IMR-90 (cell line): ENCODE measurements at regions not wholly inside any gene's neighbourhood (a gene's known extent, or its start where the extent isn't known, plus 50 kb on each side); places are given as distances from the start of the nearest gene placed in this dataset.

ENCODE experiments used
- ATAC-seq: fragments of 200-7000 bp; cut with Tn5 transposase; 2 replicates; pipeline ENCODE4 v1.9.1; 2020; ENCODE audit warnings: low read depth, mild to moderate bottlenecking, moderate library complexity
- BruUV-seq: library from RNA; stranded (reverse); fragments of 400-500 nt; replicated peaks from 2 replicates; lab custom pipeline; 2021; lab: Mats Ljungman, UMichigan
- CTCF ChIA-PET: fragments of 300-600 bp; formaldehyde crosslinking; extraction: SDS; loops from one replicate; lab custom pipeline; 2021; ENCODE audit warnings: antibody characterized with exemption; lab: Yijun Ruan, JAX
- POLR2A ChIA-PET: fragments of 300-600 bp; sonication (Branson Sonifier 250); formaldehyde crosslinking; loops from one replicate; lab custom pipeline; 2022; ENCODE audit warnings: antibody characterized with exemption; ENCODE audit not compliant: unreplicated experiment; lab: Charles Lee
- DNase-seq: peaks from one replicate; pipeline ENCODE4 v3.0.0; 2013
- H2AFZ ChIP-seq: replicated peaks from 2 replicates; pipeline ENCODE3; 2013; ENCODE audit warnings: low read length, mild to moderate bottlenecking; ENCODE audit not compliant: poor library complexity
- H2AK5ac ChIP-seq: 2 replicates; pipeline ENCODE4 v1.6.1; 2013; ENCODE audit warnings: low read depth, low read length, inconsistent platforms
- H2AK9ac ChIP-seq: replicated peaks from 2 replicates; pipeline ENCODE3; 2013; ENCODE audit warnings: mild to moderate bottlenecking, low read depth, low read length, moderate library complexity; ENCODE audit not compliant: poor library complexity
- H2BK120ac ChIP-seq: 2 replicates; pipeline ENCODE4 v1.6.1; 2013; ENCODE audit warnings: low read depth, low read length, inconsistent platforms
- H2BK15ac ChIP-seq: 3 replicates; pipeline ENCODE4 v1.6.1; 2013; ENCODE audit warnings: low read depth, low read length, inconsistent platforms
- H2BK20ac ChIP-seq: 2 replicates; pipeline ENCODE4 v1.6.1; 2013; ENCODE audit warnings: low read depth, mild to moderate bottlenecking, inconsistent platforms, low read length, moderate library complexity
- H2BK5ac ChIP-seq: 2 replicates; pipeline ENCODE4 v1.6.1; 2013; ENCODE audit warnings: mild to moderate bottlenecking, low read depth, low read length, inconsistent platforms; ENCODE audit not compliant: poor library complexity, severe bottlenecking
- H3K14ac ChIP-seq: replicated peaks from 2 replicates; pipeline ENCODE4 v1.6.1; 2013; ENCODE audit warnings: low read depth, low read length, inconsistent platforms
- H3K18ac ChIP-seq: 2 replicates; pipeline ENCODE4 v1.6.1; 2013; ENCODE audit warnings: low read depth, low read length, control low read depth
- H3K23ac ChIP-seq: 2 replicates; pipeline ENCODE4 v1.6.1; 2013; ENCODE audit warnings: low read depth, low read length, inconsistent platforms
- H3K27ac ChIP-seq: 2 replicates; pipeline ENCODE4 v1.5.1; 2013; ENCODE audit warnings: mild to moderate bottlenecking, control low read depth, low read length; ENCODE audit not compliant: insufficient read depth
- H3K27me3 ChIP-seq: 2 replicates; pipeline ENCODE4 v1.6.1; 2013; ENCODE audit warnings: low read length; ENCODE audit not compliant: control insufficient read depth, insufficient read depth
- H3K36me3 ChIP-seq: 2 replicates; pipeline ENCODE4 v1.6.1; 2013; ENCODE audit warnings: low read length, mixed read lengths; ENCODE audit not compliant: control insufficient read depth, insufficient read depth
- H3K4ac ChIP-seq: 2 replicates; pipeline ENCODE4 v1.6.1; 2013; ENCODE audit warnings: low read depth, low read length, inconsistent platforms
- H3K4me1 ChIP-seq: 2 replicates; pipeline ENCODE4 v1.6.1; 2013; ENCODE audit warnings: low read length, mixed read lengths; ENCODE audit not compliant: control insufficient read depth, insufficient read depth
- H3K4me2 ChIP-seq: 2 replicates; pipeline ENCODE4 v1.6.1; 2013; ENCODE audit warnings: low read depth, mild to moderate bottlenecking, control low read depth, low read length, moderate library complexity
- H3K4me3 ChIP-seq: 2 replicates; pipeline ENCODE4 v1.5.1; 2013; ENCODE audit warnings: low read depth, mild to moderate bottlenecking, control low read depth, low read length, moderate library complexity; ENCODE audit not compliant: insufficient read depth
- H3K56ac ChIP-seq: 2 replicates; pipeline ENCODE4 v1.6.1; 2013; ENCODE audit warnings: low read length, inconsistent platforms; ENCODE audit not compliant: insufficient read depth; ENCODE audit errors: extremely low read depth
- H3K79me1 ChIP-seq, 2 experiments: 2 replicates each; pipeline ENCODE4 v1.6.1; 2013; ENCODE audit warnings: low read length in 2 of 2, inconsistent platforms in 1 of 2, low read depth in 1 of 2
- H3K9ac ChIP-seq: 2 replicates; pipeline ENCODE4 v1.6.1; 2013; ENCODE audit warnings: low read depth, low read length, control low read depth
- H3K9me1 ChIP-seq: 2 replicates; pipeline ENCODE4 v1.6.1; 2013; ENCODE audit warnings: low read length, inconsistent platforms; ENCODE audit not compliant: insufficient read depth
- H3K9me3 ChIP-seq: 2 replicates; pipeline ENCODE4 v1.6.1; 2013; ENCODE audit warnings: low read length; ENCODE audit not compliant: control insufficient read depth, insufficient read depth
- H4K20me1 ChIP-seq: 2 replicates; pipeline ENCODE4 v1.6.1; 2013; ENCODE audit warnings: low read length, inconsistent platforms; ENCODE audit not compliant: insufficient read depth
- H4K5ac ChIP-seq: 2 replicates; pipeline ENCODE4 v1.6.1; 2013; ENCODE audit warnings: mild to moderate bottlenecking, low read depth, low read length, control low read depth
- H4K8ac ChIP-seq, 2 experiments: 2 replicates each; pipeline ENCODE4 v1.6.1; 2013; ENCODE audit warnings: low read depth in 2 of 2, low read length in 2 of 2, control low read depth in 1 of 2, inconsistent platforms in 1 of 2
- H4K91ac ChIP-seq: 2 replicates; pipeline ENCODE4 v1.6.1; 2013; ENCODE audit warnings: low read depth, low read length, inconsistent platforms; ENCODE audit not compliant: insufficient read depth
- BHLHE40 ChIP-seq: fragments of 150-350 bp; IDR thresholded peaks from 2 replicates; pipeline ENCODE4 v1.6.1; 2016; ENCODE audit warnings: mild to moderate bottlenecking, low read depth, low read length
- CEBPB ChIP-seq: IDR thresholded peaks from 2 replicates; pipeline ENCODE4 v1.6.1; 2012; ENCODE audit warnings: low read depth, low read length, improper control_type of control experiment
- CHD1 ChIP-seq: IDR thresholded peaks from 2 replicates; pipeline ENCODE4 v1.6.1; 2012; ENCODE audit warnings: low read depth, low read length, improper control_type of control experiment
- FOS ChIP-seq: fragments of 150-350 bp; IDR thresholded peaks from 2 replicates; pipeline ENCODE4 v1.6.1; 2016; ENCODE audit warnings: low read depth, low read length
- MAFK ChIP-seq: IDR thresholded peaks from 2 replicates; pipeline ENCODE4 v1.6.1; 2012; ENCODE audit warnings: low read depth, low read length, improper control_type of control experiment
- MAZ ChIP-seq: IDR thresholded peaks from 2 replicates; pipeline ENCODE4 v1.6.1; 2012; ENCODE audit warnings: low read depth, mild to moderate bottlenecking, low read length, improper control_type of control experiment, moderate library complexity, borderline replicate concordance
- MXI1 ChIP-seq: IDR thresholded peaks from 2 replicates; pipeline ENCODE4 v1.6.1; 2012; ENCODE audit warnings: low read depth, mild to moderate bottlenecking, low read length, moderate library complexity, borderline replicate concordance
- NFE2L2 ChIP-seq: fragments of 150-350 bp; IDR thresholded peaks from 2 replicates; pipeline ENCODE4 v1.6.1; 2016; ENCODE audit warnings: low read depth, mild to moderate bottlenecking, low read length
- POLR2A ChIP-seq: IDR thresholded peaks from 2 replicates; pipeline ENCODE4 v1.6.1; 2012; ENCODE audit warnings: mild to moderate bottlenecking, low read depth, low read length
- RAD21 ChIP-seq: IDR thresholded peaks from 2 replicates; pipeline ENCODE4 v1.6.1; 2012; ENCODE audit warnings: low read length, improper control_type of control experiment
- RCOR1 ChIP-seq: IDR thresholded peaks from 2 replicates; pipeline ENCODE4 v1.6.1; 2012; ENCODE audit warnings: mild to moderate bottlenecking, low read length, improper control_type of control experiment; ENCODE audit not compliant: insufficient replicate concordance
- RFX5 ChIP-seq: IDR thresholded peaks from 2 replicates; pipeline ENCODE4 v1.8.0; 2012; ENCODE audit warnings: low read depth, mild to moderate bottlenecking, low read length, moderate library complexity
- SMC3 ChIP-seq: fragments of 150-350 bp; IDR thresholded peaks from 2 replicates; pipeline ENCODE4 v1.6.1; 2016; ENCODE audit warnings: low read depth, mild to moderate bottlenecking, antibody characterized with exemption, low read length, moderate library complexity
- WGBS, 2 experiments: methylation state at CpG; one replicate each; pipeline versions ENCODE4 v1.1.5 to v1.1.7; 2013; ENCODE audit warnings: missing lambda C conversion rate in 2 of 2; ENCODE audit not compliant: insufficient read length in 1 of 2; ENCODE audit errors: extremely low coverage in 2 of 2; 5-methylcytosine and 5-hydroxymethylcytosine counted together
- dilution Hi-C: fragments of 300-500 bp; cut with HindIII; formaldehyde crosslinking; loops from one replicate; pipeline ENCODE4 v1.14.3; 2018; ENCODE audit warnings: low sequenced_read_pairs; ENCODE audit not compliant: unreplicated experiment
- in situ Hi-C: fragments of 300-500 bp; cut with MboI; formaldehyde crosslinking; loops from 3 replicates; pipeline ENCODE4 v1.14.3; 2019; ENCODE audit warnings: low sequenced_read_pairs, inconsistent platforms, mixed read lengths
- intact Hi-C: fragments of 100-400 bp; cut with micrococcal nuclease; formaldehyde crosslinking; loops from 2 replicates; pipeline ENCODE4 v1.10.0; 2022
- TF ChIP-seq, protein P1 (sequence below): fragments of 150-350 bp; IDR thresholded peaks from 2 replicates; pipeline ENCODE4 v1.6.1; 2017; ENCODE audit warnings: mild to moderate bottlenecking, antibody characterized with exemption, low read length, low read depth
- TF ChIP-seq, protein P2 (sequence below): fragments of 150-350 bp; IDR thresholded peaks from 2 replicates; pipeline ENCODE4 v1.6.1; 2016; ENCODE audit warnings: low read depth, mild to moderate bottlenecking, low read length, moderate library complexity, borderline replicate concordance
- TF ChIP-seq, protein P3 (sequence below): conservative IDR thresholded peaks from 2 replicates; pipeline ENCODE4 v1.5.1; 2012; ENCODE audit warnings: mild to moderate bottlenecking, low read depth, low read length, improper control_type of control experiment

DNA sequence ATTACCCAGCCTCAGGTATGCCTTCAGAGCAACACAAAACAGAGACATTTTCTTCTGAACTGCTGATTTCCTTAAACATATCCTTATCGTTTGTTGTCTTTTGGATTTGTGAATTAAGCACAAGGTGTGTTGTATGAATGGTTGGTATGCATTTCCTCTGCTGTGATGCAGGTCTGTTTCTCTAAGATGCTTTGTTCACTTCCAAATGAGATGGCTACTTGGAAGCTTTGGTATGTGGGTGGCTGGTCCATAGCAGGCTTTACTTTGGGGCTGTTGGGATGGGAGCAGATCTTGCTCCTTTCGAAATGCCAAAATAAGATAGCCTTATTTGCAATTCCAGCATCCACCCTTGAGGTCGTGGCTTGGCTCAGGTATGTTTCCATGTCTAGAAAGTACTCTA lies 257.2 kb downstream of the INSIG2 start:
- Histone ChIP-seq H3K4ac (no peak overlapping the region), H3K27ac (no peak overlapping the region), H3K18ac (no peak overlapping the region), H2BK5ac (no peak overlapping the region), H3K79me1 (no peaks in the 10 kb centered on the region), H4K91ac (no peak overlapping the region), H3K9ac (no peak overlapping the region), H3K9me3 (no peaks in the 10 kb centered on the region), H4K5ac (no peak overlapping the region), H4K8ac (no peak overlapping the region), H3K4me2 (no peak overlapping the region), H2AK9ac (no peak overlapping the region), H2AK5ac (no peak overlapping the region), H2BK15ac (no peak overlapping the region), H3K4me3 (no peak overlapping the region), H4K20me1 (no peaks in the 10 kb centered on the region), H2BK20ac (no peak overlapping the region), H3K9me1 (no peaks in the 10 kb centered on the region), H2AFZ (no peak overlapping the region), H3K4me1 (no peaks in the 10 kb centered on the region), H3K36me3 (no peaks in the 10 kb centered on the region), H3K14ac (no peak overlapping the region), H3K56ac (no peak overlapping the region), H3K23ac (no peak overlapping the region), H2BK120ac (no peak overlapping the region), H3K27me3 (no peaks in the 10 kb centered on the region)
- ATAC-seq, result no peak
- no CpG with 5 or more reads among the region's 3 CpGs for WGBS, 2 experiments
- ChIA-PET POLR2A (no interaction called here), CTCF (interaction anchor here (1.1 kb wide), 1 partner anchor 14 kb away, joined by 3 read pairs; no protein-coding TSS in a partner anchor)
- DNase-seq, result no peak
- no TSS peak for BruUV-seq
- intact Hi-C loops (no loop called here), in situ Hi-C loops (no loop called here), dilution Hi-C loops (no loop called here)
- TF ChIP-seq RFX5 (no peak), RAD21 (no peak), CHD1 (no peak), RCOR1 (no peak), NFE2L2 (no peak), POLR2A (no peak), MAFK (no peak), BHLHE40 (no peak), CEBPB (no peak), FOS (no peak), MXI1 (no peak), MAZ (no peak), SMC3 (no peak)
- TF ChIP-seq, protein P1, sequence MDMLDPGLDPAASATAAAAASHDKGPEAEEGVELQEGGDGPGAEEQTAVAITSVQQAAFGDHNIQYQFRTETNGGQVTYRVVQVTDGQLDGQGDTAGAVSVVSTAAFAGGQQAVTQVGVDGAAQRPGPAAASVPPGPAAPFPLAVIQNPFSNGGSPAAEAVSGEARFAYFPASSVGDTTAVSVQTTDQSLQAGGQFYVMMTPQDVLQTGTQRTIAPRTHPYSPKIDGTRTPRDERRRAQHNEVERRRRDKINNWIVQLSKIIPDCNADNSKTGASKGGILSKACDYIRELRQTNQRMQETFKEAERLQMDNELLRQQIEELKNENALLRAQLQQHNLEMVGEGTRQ, result no peak
- TF ChIP-seq, protein P2, sequence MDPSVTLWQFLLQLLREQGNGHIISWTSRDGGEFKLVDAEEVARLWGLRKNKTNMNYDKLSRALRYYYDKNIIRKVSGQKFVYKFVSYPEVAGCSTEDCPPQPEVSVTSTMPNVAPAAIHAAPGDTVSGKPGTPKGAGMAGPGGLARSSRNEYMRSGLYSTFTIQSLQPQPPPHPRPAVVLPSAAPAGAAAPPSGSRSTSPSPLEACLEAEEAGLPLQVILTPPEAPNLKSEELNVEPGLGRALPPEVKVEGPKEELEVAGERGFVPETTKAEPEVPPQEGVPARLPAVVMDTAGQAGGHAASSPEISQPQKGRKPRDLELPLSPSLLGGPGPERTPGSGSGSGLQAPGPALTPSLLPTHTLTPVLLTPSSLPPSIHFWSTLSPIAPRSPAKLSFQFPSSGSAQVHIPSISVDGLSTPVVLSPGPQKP, result no peak
- TF ChIP-seq, protein P3, sequence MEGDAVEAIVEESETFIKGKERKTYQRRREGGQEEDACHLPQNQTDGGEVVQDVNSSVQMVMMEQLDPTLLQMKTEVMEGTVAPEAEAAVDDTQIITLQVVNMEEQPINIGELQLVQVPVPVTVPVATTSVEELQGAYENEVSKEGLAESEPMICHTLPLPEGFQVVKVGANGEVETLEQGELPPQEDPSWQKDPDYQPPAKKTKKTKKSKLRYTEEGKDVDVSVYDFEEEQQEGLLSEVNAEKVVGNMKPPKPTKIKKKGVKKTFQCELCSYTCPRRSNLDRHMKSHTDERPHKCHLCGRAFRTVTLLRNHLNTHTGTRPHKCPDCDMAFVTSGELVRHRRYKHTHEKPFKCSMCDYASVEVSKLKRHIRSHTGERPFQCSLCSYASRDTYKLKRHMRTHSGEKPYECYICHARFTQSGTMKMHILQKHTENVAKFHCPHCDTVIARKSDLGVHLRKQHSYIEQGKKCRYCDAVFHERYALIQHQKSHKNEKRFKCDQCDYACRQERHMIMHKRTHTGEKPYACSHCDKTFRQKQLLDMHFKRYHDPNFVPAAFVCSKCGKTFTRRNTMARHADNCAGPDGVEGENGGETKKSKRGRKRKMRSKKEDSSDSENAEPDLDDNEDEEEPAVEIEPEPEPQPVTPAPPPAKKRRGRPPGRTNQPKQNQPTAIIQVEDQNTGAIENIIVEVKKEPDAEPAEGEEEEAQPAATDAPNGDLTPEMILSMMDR, result no peak
